Stomach (tissue), 4 donors: ENCODE measurements at regions not wholly inside any gene's neighbourhood (a gene's known extent, or its start where the extent isn't known, plus 50 kb on each side); places are given as distances from the start of the nearest gene placed in this dataset.

Source experiments
- CTCF ChIP-seq, 7 experiments: fragments of 450-650 bp in 4 of 7; fragments of 200-600 bp in 3 of 7; sonication (generic) in 3 of 7; IDR thresholded peaks; one replicate each; pipeline ENCODE4 v1.5.1; 2016 to 2019; ENCODE audit warnings: antibody characterized with exemption in 7 of 7, control low read depth in 2 of 7, mild to moderate bottlenecking in 1 of 7
- EP300 ChIP-seq: sonication (generic); formaldehyde crosslinking; IDR thresholded peaks from one replicate; pipeline ENCODE4 v1.6.1; 2017; ENCODE audit warnings: antibody characterized with exemption
- POLR2A ChIP-seq, 4 donors: fragments of 450-650 bp; IDR thresholded peaks; one replicate each; pipeline ENCODE4 v1.6.1; 2016; ENCODE audit warnings: antibody characterized with exemption in 4 of 4, control low read depth in 2 of 4, mild to moderate bottlenecking in 1 of 4, moderate library complexity in 1 of 4
- POLR2AphosphoS5 ChIP-seq, 3 donors: sonication (generic); formaldehyde crosslinking; IDR thresholded peaks; one replicate each; pipeline ENCODE4 v1.6.1; 2016; ENCODE audit warnings: antibody characterized with exemption in 3 of 3

DNA sequence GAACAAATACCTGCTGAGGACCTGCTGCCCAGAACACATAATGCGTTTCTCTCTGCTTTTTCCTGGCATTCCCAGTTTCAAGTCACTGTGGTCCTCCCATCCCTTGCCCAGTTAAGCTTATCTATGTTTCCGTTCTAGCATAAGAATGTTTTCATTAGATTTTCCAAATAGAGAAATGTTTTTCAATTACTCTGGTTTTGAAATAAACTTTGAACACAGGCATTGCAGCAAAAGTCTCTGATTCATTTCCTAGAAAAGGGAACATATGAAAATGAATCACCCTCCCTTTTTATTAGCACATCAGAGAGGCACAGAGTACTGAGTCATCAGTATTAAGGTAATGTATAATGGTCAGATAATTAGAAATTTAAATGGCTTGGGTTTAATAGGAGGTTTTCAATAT lies 201.1 kb upstream of the TMEM260 start:
- TF ChIP-seq CTCF (IDR thresholded peaks at IDR 0.05) (no peak), POLR2A (IDR thresholded peaks at IDR 0.05) (no peak), EP300 (no peak), POLR2AphosphoS5 (IDR thresholded peaks at IDR 0.05) (peak in 2 of 3 donors; percentile 6 to 19)
